Keratinocyte (primary cell): ENCODE measurements at regions not wholly inside any gene's neighbourhood (a gene's known extent, or its start where the extent isn't known, plus 50 kb on each side); places are given as distances from the start of the nearest gene placed in this dataset.

Experiments
- DNase-seq: peaks from one replicate; pipeline ENCODE4 v3.0.0-alpha.2; 2011; ENCODE audit warnings: low read depth, missing footprints, low spot score
- FAIRE-seq: peaks from 2 replicates; lab custom pipeline; 2011; peaks lifted over from hg19 to GRCh38; lab: Jason Lieb, UNC
- H2AFZ ChIP-seq: 2 replicates; pipeline ENCODE4 v1.6.0; 2012; ENCODE audit warnings: low read length, control low read depth, inconsistent platforms; ENCODE audit not compliant: control insufficient read depth
- H3K27ac ChIP-seq: 2 replicates; pipeline ENCODE4 v1.5.1; 2011; ENCODE audit warnings: low read length; ENCODE audit not compliant: control insufficient read depth, insufficient read depth
- H3K27me3 ChIP-seq: 3 replicates; pipeline ENCODE4 v1.6.0; 2011; ENCODE audit warnings: low read length; ENCODE audit not compliant: control insufficient read depth, insufficient read depth; ENCODE audit errors: extremely low read depth
- H3K36me3 ChIP-seq, 2 experiments: 2 replicates in 1 of 2; 3 replicates in 1 of 2; pipeline ENCODE4 v1.5.1; 2011; ENCODE audit warnings: low read length in 2 of 2, mild to moderate bottlenecking in 1 of 2; ENCODE audit not compliant: control insufficient read depth in 2 of 2, insufficient read depth in 2 of 2; ENCODE audit errors: extremely low read depth in 1 of 2
- H3K4me1 ChIP-seq: 3 replicates; pipeline ENCODE4 v1.5.1; 2011; ENCODE audit warnings: low read length; ENCODE audit not compliant: control insufficient read depth, insufficient read depth; ENCODE audit errors: extremely low read depth
- H3K4me2 ChIP-seq: 3 replicates; pipeline ENCODE4 v1.6.0; 2011; ENCODE audit warnings: low read depth, low read length; ENCODE audit not compliant: control insufficient read depth, insufficient read depth; ENCODE audit errors: extremely low read depth
- H3K4me3 ChIP-seq, 3 experiments: fragments of 200-600 bp in 1 of 3; sonication (generic) in 1 of 3; 2 replicates in 2 of 3; 3 replicates in 1 of 3; pipeline ENCODE4 v1.5.1; 2011 to 2016; ENCODE audit warnings: low read length in 3 of 3, mild to moderate bottlenecking in 3 of 3, control low read depth in 2 of 3, inconsistent platforms in 1 of 3, low read depth in 1 of 3, mixed read lengths in 1 of 3, mixed run types in 1 of 3, moderate library complexity in 1 of 3; ENCODE audit not compliant: control insufficient read depth in 2 of 3, insufficient read depth in 2 of 3; ENCODE audit errors: extremely low read depth in 1 of 3
- H3K79me2 ChIP-seq: 2 replicates; pipeline ENCODE4 v1.6.0; 2012; ENCODE audit warnings: low read length; ENCODE audit not compliant: control insufficient read depth, insufficient read depth
- H3K9ac ChIP-seq: 3 replicates; pipeline ENCODE4 v1.6.0; 2011; ENCODE audit warnings: low read length; ENCODE audit not compliant: control insufficient read depth, insufficient read depth; ENCODE audit errors: extremely low read depth
- H3K9me1 ChIP-seq: 3 replicates; pipeline ENCODE4 v1.6.0; 2011; ENCODE audit warnings: low read length; ENCODE audit not compliant: control insufficient read depth, insufficient read depth; ENCODE audit errors: extremely low read depth
- H3K9me3 ChIP-seq: 2 replicates; pipeline ENCODE4 v1.5.1; 2012; ENCODE audit warnings: low read depth, low read length; ENCODE audit not compliant: control insufficient read depth
- H4K20me1 ChIP-seq: 3 replicates; pipeline ENCODE4 v1.6.0; 2011; ENCODE audit warnings: low read length; ENCODE audit not compliant: control insufficient read depth, insufficient read depth; ENCODE audit errors: extremely low read depth
- CTCF ChIP-seq, 3 experiments: IDR thresholded peaks in 1 of 3; conservative IDR thresholded peaks in 1 of 3; optimal IDR thresholded peaks in 1 of 3; 2 replicates in 2 of 3; 3 replicates in 1 of 3; pipeline versions ENCODE3 to v1.5.1; 2011; ENCODE audit warnings: low read length in 3 of 3, mild to moderate bottlenecking in 3 of 3, moderate library complexity in 2 of 3, control low read depth in 1 of 3, inconsistent platforms in 1 of 3; ENCODE audit not compliant: insufficient read depth in 2 of 3; ENCODE audit errors: extremely low read depth in 1 of 3
- EZH2 ChIP-seq: IDR thresholded peaks from one replicate; pipeline ENCODE4 v1.6.1; 2012; ENCODE audit warnings: inconsistent platforms, mild to moderate bottlenecking, low read length, moderate library complexity
- dilution Hi-C: fragments of 300-500 bp; cut with MboI; formaldehyde crosslinking; loops from one replicate; pipeline ENCODE4 v1.7.0; 2020; ENCODE audit warnings: low sequenced_read_pairs; ENCODE audit not compliant: extremely low pct_ligation_motif_present

GRCh38 chr5:130402906-130403305 is 498.6 kb downstream of the CHSY3 start:
- Histone ChIP-seq H4K20me1 (no peaks in the 10 kb centered on the region), H3K27ac (no peak overlapping the region), H3K4me2 (no peak overlapping the region), H3K79me2 (no peaks in the 10 kb centered on the region), H2AFZ (no peak overlapping the region), H3K36me3 (no peaks in the 10 kb centered on the region), H3K9me3 (no peaks in the 10 kb centered on the region), H3K9me1 (no peaks in the 10 kb centered on the region), H3K9ac (no peak overlapping the region), H3K4me1 (peaks cover 6% of the 10 kb centered on the region), H3K27me3 (no peaks in the 10 kb centered on the region), H3K4me3 (no peak overlapping the region)
- DNase-seq (no peak), FAIRE-seq (no peak)
- no peak for TF ChIP-seq CTCF (optimal IDR thresholded peaks at IDR 0.05 in 1 of 3, IDR thresholded peaks at IDR 0.05 in 1 of 3, conservative IDR thresholded peaks at IDR 0.05 in 1 of 3; ENCODE audit: extremely low read depth in 1 of 3, insufficient read depth in 2 of 3, low read length in 3 of 3)
- no peak for TF ChIP-seq EZH2
- dilution Hi-C loops, result no loop called here

GRCh38 chr5:130400091-130400490 is 495.8 kb downstream of the CHSY3 start:
- TF ChIP-seq EZH2, result no peak
- TF ChIP-seq CTCF (optimal IDR thresholded peaks at IDR 0.05 in 1 of 3, IDR thresholded peaks at IDR 0.05 in 1 of 3, conservative IDR thresholded peaks at IDR 0.05 in 1 of 3; ENCODE audit: extremely low read depth in 1 of 3, insufficient read depth in 2 of 3, low read length in 3 of 3), result no peak
- Histone ChIP-seq H3K4me3 (no peak overlapping the region), H3K27me3 (no peaks in the 10 kb centered on the region), H2AFZ (no peak overlapping the region), H3K9ac (no peak overlapping the region), H3K9me1 (no peaks in the 10 kb centered on the region), H3K36me3 (no peaks in the 10 kb centered on the region), H3K4me2 (peak overlapping the region; percentile 6), H3K79me2 (no peaks in the 10 kb centered on the region), H3K27ac (no peak overlapping the region), H3K4me1 (peaks cover 6% of the 10 kb centered on the region), H4K20me1 (no peaks in the 10 kb centered on the region), H3K9me3 (no peaks in the 10 kb centered on the region)
- DNase-seq (peak; percentile 0), FAIRE-seq (peak; percentile 76)
- dilution Hi-C loops, result no loop called here
